H1 (cell line): ENCODE measurements at regions not wholly inside any gene's neighbourhood (a gene's known extent, or its start where the extent isn't known, plus 50 kb on each side); places are given as distances from the start of the nearest gene placed in this dataset.

Experiments used
- CTCF ChIA-PET: fragments of 300-600 bp; sonication (Branson Sonifier 250); formaldehyde crosslinking; loops from one replicate; lab custom pipeline; 2021; ENCODE audit not compliant: partially characterized antibody; lab: Charles Lee
- POLR2A ChIA-PET: fragments of 300-600 bp; sonication (Branson Sonifier 250); formaldehyde crosslinking; loops from one replicate; lab custom pipeline; 2021; ENCODE audit warnings: inconsistent platforms; ENCODE audit not compliant: partially characterized antibody; lab: Charles Lee
- DNase-seq, 2 experiments: peaks; one replicate each; pipeline versions ENCODE4 v3.0.0 to v3.0.0-alpha.2; 2010 to 2022; ENCODE audit warnings: low spot score in 2 of 2, low read depth in 1 of 2, mixed read lengths in 1 of 2
- FAIRE-seq: peaks from 2 replicates; lab custom pipeline; 2011; peaks lifted over from hg19 to GRCh38; lab: Jason Lieb, UNC
- H2AFZ ChIP-seq: 2 replicates; pipeline ENCODE4 v1.8.1; 2012; ENCODE audit warnings: low read length, inconsistent platforms
- H2AK5ac ChIP-seq: 2 replicates; pipeline ENCODE4 v1.6.1; 2013; ENCODE audit warnings: low read depth, low read length
- H2BK120ac ChIP-seq: replicated peaks from 2 replicates; pipeline ENCODE3; 2013; ENCODE audit warnings: low read depth, low read length, inconsistent platforms
- H2BK12ac ChIP-seq: 2 replicates; pipeline ENCODE4 v1.6.1; 2013; ENCODE audit warnings: low read depth, low read length
- H2BK15ac ChIP-seq: 2 replicates; pipeline ENCODE4 v1.6.1; 2013; ENCODE audit warnings: low read length
- H2BK20ac ChIP-seq: 2 replicates; pipeline ENCODE4 v1.6.1; 2013; ENCODE audit warnings: low read length
- H2BK5ac ChIP-seq: 2 replicates; pipeline ENCODE4 v1.6.1; 2013; ENCODE audit warnings: low read depth, low read length
- H3K14ac ChIP-seq: 2 replicates; pipeline ENCODE4 v1.6.1; 2013; ENCODE audit warnings: inconsistent platforms; ENCODE audit not compliant: insufficient read length
- H3K18ac ChIP-seq: 2 replicates; pipeline ENCODE4 v1.6.1; 2013; ENCODE audit warnings: low read length; ENCODE audit errors: extremely low read depth
- H3K23ac ChIP-seq: 2 replicates; pipeline ENCODE4 v1.6.1; 2013; ENCODE audit warnings: inconsistent platforms; ENCODE audit not compliant: insufficient read length
- H3K23me2 ChIP-seq: 2 replicates; pipeline ENCODE4 v1.6.1; 2013; ENCODE audit warnings: low read depth, low read length
- H3K27ac ChIP-seq: 2 replicates; pipeline ENCODE4 v1.6.1; 2011; ENCODE audit warnings: low read depth, low read length, inconsistent platforms
- H3K27me3 ChIP-seq, 4 experiments: replicated peaks in 1 of 4; 1 replicate in 1 of 4; 2 replicates in 3 of 4; pipeline versions ENCODE4 v1.6.1 to v1.8.1; 2011 to 2013; ENCODE audit warnings: low read length in 3 of 4, mild to moderate bottlenecking in 3 of 4, inconsistent platforms in 2 of 4, mixed read lengths in 2 of 4, moderate library complexity in 1 of 4; ENCODE audit not compliant: control insufficient read depth in 3 of 4, insufficient read depth in 3 of 4; ENCODE audit errors: extremely low read depth in 1 of 4
- H3K36me3 ChIP-seq, 4 experiments: 2 replicates each; pipeline versions ENCODE4 v1.6.1 to v1.8.1; 2011 to 2013; ENCODE audit warnings: mild to moderate bottlenecking in 4 of 4, low read length in 3 of 4, moderate library complexity in 2 of 4, control low read depth in 1 of 4, inconsistent platforms in 1 of 4; ENCODE audit not compliant: insufficient read depth in 4 of 4, control insufficient read depth in 2 of 4
- H3K4ac ChIP-seq: replicated peaks from 2 replicates; pipeline ENCODE3; 2013; ENCODE audit warnings: low read length, low read depth, mixed read lengths, inconsistent platforms; ENCODE audit not compliant: insufficient read length
- H3K4me1 ChIP-seq, 4 experiments: replicated peaks in 1 of 4; 1 replicate in 1 of 4; 2 replicates in 3 of 4; pipeline versions ENCODE4 v1.6.1 to v1.8.1; 2011 to 2013; ENCODE audit warnings: low read length in 3 of 4, inconsistent platforms in 2 of 4, mixed read lengths in 1 of 4; ENCODE audit not compliant: insufficient read depth in 4 of 4, control insufficient read depth in 3 of 4
- H3K4me2 ChIP-seq, 2 experiments: 2 replicates each; pipeline versions ENCODE4 v1.6.1 to v1.8.1; 2011 to 2013; ENCODE audit warnings: low read depth in 2 of 2, low read length in 2 of 2, control low read depth in 1 of 2, inconsistent platforms in 1 of 2, mild to moderate bottlenecking in 1 of 2; ENCODE audit not compliant: insufficient read depth in 1 of 2
- H3K4me3 ChIP-seq, 4 experiments: fragments of 200-600, 300-600 bp in 1 of 4; sonication (generic), shearing (Covaris generic), sonication (Bioruptor Twin) in 1 of 4; 2 replicates each; pipeline versions ENCODE4 v1.5.1 to v1.8.1; 2011 to 2016; ENCODE audit warnings: low read length in 4 of 4, low read depth in 3 of 4, control low read depth in 2 of 4, inconsistent platforms in 2 of 4, mild to moderate bottlenecking in 2 of 4, mixed read lengths in 1 of 4, moderate library complexity in 1 of 4; ENCODE audit not compliant: insufficient read depth in 2 of 4; ENCODE audit errors: extremely low read depth in 1 of 4
- H3K56ac ChIP-seq: replicated peaks from 2 replicates; pipeline ENCODE3; 2013; ENCODE audit warnings: low read depth, mild to moderate bottlenecking, mixed read lengths, low read length, inconsistent platforms; ENCODE audit not compliant: insufficient read length
- H3K79me1 ChIP-seq: 2 replicates; pipeline ENCODE4 v1.6.1; 2013; ENCODE audit warnings: low read depth, low read length, control low read depth
- H3K79me2 ChIP-seq, 2 experiments: 2 replicates each; pipeline versions ENCODE4 v1.6.1 to v1.8.1; 2012 to 2013; ENCODE audit warnings: low read length in 2 of 2, mild to moderate bottlenecking in 2 of 2, inconsistent platforms in 1 of 2; ENCODE audit not compliant: insufficient read depth in 2 of 2, control insufficient read depth in 1 of 2
- H3K9ac ChIP-seq, 4 experiments: replicated peaks in 1 of 4; 1 replicate in 1 of 4; 2 replicates in 3 of 4; pipeline versions ENCODE4 v1.6.1 to v1.8.1; 2011 to 2013; ENCODE audit warnings: low read depth in 3 of 4, low read length in 3 of 4, control low read depth in 2 of 4, mild to moderate bottlenecking in 2 of 4, moderate library complexity in 2 of 4, inconsistent platforms in 1 of 4; ENCODE audit errors: extremely low read depth in 1 of 4
- H3K9me3 ChIP-seq, 2 experiments: 2 replicates each; pipeline versions ENCODE4 v1.6.1 to v1.8.1; 2012 to 2013; ENCODE audit warnings: mild to moderate bottlenecking in 2 of 2, moderate library complexity in 2 of 2, control low read depth in 1 of 2, inconsistent platforms in 1 of 2, low read depth in 1 of 2, low read length in 1 of 2, mixed read lengths in 1 of 2; ENCODE audit not compliant: insufficient read depth in 2 of 2
- H4K20me1 ChIP-seq, 2 experiments: replicated peaks in 1 of 2; 2 replicates each; pipeline versions ENCODE3 to v1.8.1; 2011 to 2013; ENCODE audit warnings: inconsistent platforms in 2 of 2, low read length in 2 of 2, mild to moderate bottlenecking in 1 of 2; ENCODE audit not compliant: insufficient read depth in 2 of 2, control insufficient read depth in 1 of 2
- H4K5ac ChIP-seq: 2 replicates; pipeline ENCODE4 v1.6.1; 2013; ENCODE audit warnings: low read length, low read depth, mixed read lengths, inconsistent platforms; ENCODE audit not compliant: insufficient read length
- H4K8ac ChIP-seq: 2 replicates; pipeline ENCODE4 v1.8.0; 2013; ENCODE audit warnings: mild to moderate bottlenecking, moderate library complexity, low read length, inconsistent platforms; ENCODE audit not compliant: insufficient read depth; ENCODE audit errors: extremely low read depth
- H4K91ac ChIP-seq: replicated peaks from 2 replicates; pipeline ENCODE3; 2013; ENCODE audit warnings: low read length, mixed read lengths, inconsistent platforms; ENCODE audit not compliant: insufficient read length
- BRCA1 ChIP-seq: IDR thresholded peaks from 2 replicates; pipeline ENCODE4 v1.6.1; 2012; ENCODE audit warnings: low read depth, low read length, improper control_type of control experiment
- HDAC2 ChIP-seq, 2 experiments: fragments of 300-600 bp in 1 of 2; sonication (generic) in 1 of 2; IDR thresholded peaks; 2 replicates each; pipeline ENCODE4 v1.6.1; 2011 to 2012; ENCODE audit warnings: low read depth in 2 of 2, low read length in 2 of 2, mild to moderate bottlenecking in 2 of 2, moderate library complexity in 2 of 2, borderline replicate concordance in 1 of 2, inconsistent platforms in 1 of 2
- JUN ChIP-seq: IDR thresholded peaks from 2 replicates; pipeline ENCODE4 v1.6.1; 2011; ENCODE audit warnings: low read depth, mild to moderate bottlenecking, improper control_type of control experiment, low read length
- POU5F1 ChIP-seq: IDR thresholded peaks from 2 replicates; pipeline ENCODE4 v1.6.1; 2011; ENCODE audit warnings: low read depth, mild to moderate bottlenecking, low read length, moderate library complexity
- RNF2 ChIP-seq: fragments of 200-900, 300-1000 bp; sonication (generic); IDR thresholded peaks from 2 replicates; pipeline ENCODE4 v1.7.1; 2016; ENCODE audit warnings: borderline replicate concordance, low read depth, mild to moderate bottlenecking, antibody characterized with exemption, low read length; ENCODE audit not compliant: poor library complexity, severe bottlenecking; ENCODE audit errors: missing control alignments
- SIN3A ChIP-seq, 2 experiments: IDR thresholded peaks in 1 of 2; conservative IDR thresholded peaks in 1 of 2; 2 replicates each; pipeline ENCODE4 v1.6.1; 2011 to 2012; ENCODE audit warnings: low read length in 2 of 2, improper control_type of control experiment in 1 of 2, low read depth in 1 of 2, mild to moderate bottlenecking in 1 of 2
- WGBS, 2 experiments: shearing (Covaris generic) in 1 of 2; methylation state at CpG; one replicate each; pipeline versions ENCODE4 v1.1.6 to v1.1.7; 2013 to 2015; ENCODE audit warnings: low lambda C conversion rate in 2 of 2, mixed read lengths in 2 of 2, inconsistent platforms in 1 of 2, low coverage in 1 of 2, missing lambda C conversion rate in 1 of 2; ENCODE audit not compliant: insufficient replicate concordance in 2 of 2, insufficient coverage in 1 of 2, insufficient read length in 1 of 2; ENCODE audit errors: extremely low coverage in 1 of 2, missing lambda C conversion rate in 1 of 2; 5-methylcytosine and 5-hydroxymethylcytosine counted together
- TF ChIP-seq, protein P1 (sequence below), 3 experiments: IDR thresholded peaks; 1 replicate in 2 of 3; 2 replicates in 1 of 3; pipeline versions ENCODE4 v1.5.1 to v1.6.1; 2011; ENCODE audit warnings: low read length in 3 of 3, mild to moderate bottlenecking in 3 of 3, inconsistent platforms in 2 of 3, low read depth in 1 of 3, moderate library complexity in 1 of 3; ENCODE audit not compliant: insufficient read depth in 1 of 3; ENCODE audit errors: control extremely low read depth in 1 of 3

DNA sequence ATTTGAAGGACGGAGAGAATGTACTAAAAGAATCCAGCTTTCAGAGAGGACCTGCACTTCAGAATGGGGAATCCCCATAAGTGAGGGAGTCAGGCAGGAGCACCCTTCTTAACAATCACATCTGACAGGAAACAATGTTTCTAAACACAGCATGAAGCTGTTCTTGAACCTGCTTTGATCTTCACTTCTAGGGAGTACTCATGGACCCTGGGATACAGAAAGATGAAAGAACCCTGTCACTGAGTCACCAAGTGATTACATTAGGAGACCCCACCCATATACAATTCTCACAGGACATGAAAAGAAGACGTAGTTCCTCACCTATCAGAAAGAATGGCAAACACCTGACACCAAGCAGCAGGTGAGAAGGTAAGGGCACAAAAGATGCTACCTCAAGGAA, 296.9 kb upstream of the ZC3H12C start:
- no peak for FAIRE-seq
- TF ChIP-seq RNF2 (no peak), POU5F1 (no peak), HDAC2 (IDR thresholded peaks at IDR 0.05; ENCODE audit: borderline replicate concordance in 1 of 2, low read depth in 2 of 2, low read length in 2 of 2) (no peak), JUN (no peak), SIN3A (conservative IDR thresholded peaks at IDR 0.05 in 1 of 2, IDR thresholded peaks at IDR 0.05 in 1 of 2; ENCODE audit: low read depth in 1 of 2, low read length in 2 of 2) (no peak), BRCA1 (no peak)
- TF ChIP-seq, protein P1, sequence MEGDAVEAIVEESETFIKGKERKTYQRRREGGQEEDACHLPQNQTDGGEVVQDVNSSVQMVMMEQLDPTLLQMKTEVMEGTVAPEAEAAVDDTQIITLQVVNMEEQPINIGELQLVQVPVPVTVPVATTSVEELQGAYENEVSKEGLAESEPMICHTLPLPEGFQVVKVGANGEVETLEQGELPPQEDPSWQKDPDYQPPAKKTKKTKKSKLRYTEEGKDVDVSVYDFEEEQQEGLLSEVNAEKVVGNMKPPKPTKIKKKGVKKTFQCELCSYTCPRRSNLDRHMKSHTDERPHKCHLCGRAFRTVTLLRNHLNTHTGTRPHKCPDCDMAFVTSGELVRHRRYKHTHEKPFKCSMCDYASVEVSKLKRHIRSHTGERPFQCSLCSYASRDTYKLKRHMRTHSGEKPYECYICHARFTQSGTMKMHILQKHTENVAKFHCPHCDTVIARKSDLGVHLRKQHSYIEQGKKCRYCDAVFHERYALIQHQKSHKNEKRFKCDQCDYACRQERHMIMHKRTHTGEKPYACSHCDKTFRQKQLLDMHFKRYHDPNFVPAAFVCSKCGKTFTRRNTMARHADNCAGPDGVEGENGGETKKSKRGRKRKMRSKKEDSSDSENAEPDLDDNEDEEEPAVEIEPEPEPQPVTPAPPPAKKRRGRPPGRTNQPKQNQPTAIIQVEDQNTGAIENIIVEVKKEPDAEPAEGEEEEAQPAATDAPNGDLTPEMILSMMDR (IDR thresholded peaks at IDR 0.05; ENCODE audit: control extremely low read depth in 1 of 3, insufficient read depth in 1 of 3, low read depth in 1 of 3, low read length in 3 of 3): no peak
- TF ChIP-seq, all 59 proteins: peak for 0
- CTCF ChIA-PET: no interaction called here
- DNase-seq: no peak
- Histone ChIP-seq H4K91ac (no peak overlapping the region), H4K20me1 (no peaks in the 10 kb centered on the region), H3K27ac (no peak overlapping the region), H2BK5ac (no peak overlapping the region), H2BK12ac (no peak overlapping the region), H2BK20ac (no peak overlapping the region), H3K79me1 (no peaks in the 10 kb centered on the region), H3K56ac (no peak overlapping the region), H3K23ac (no peak overlapping the region), H3K4me2 (no peak overlapping the region), H3K4me1 (no peaks in the 10 kb centered on the region), H2BK120ac (no peak overlapping the region), H3K9ac (no peak overlapping the region), H2AK5ac (no peak overlapping the region), H3K23me2 (no peaks in the 10 kb centered on the region), H3K27me3 (no peaks in the 10 kb centered on the region), H3K18ac (no peak overlapping the region), H2BK15ac (no peak overlapping the region), H3K9me3 (no peaks in the 10 kb centered on the region), H2AFZ (no peak overlapping the region), H3K79me2 (no peaks in the 10 kb centered on the region), H3K14ac (no peak overlapping the region), H4K5ac (no peak overlapping the region), H3K4me3 (no peak overlapping the region), H4K8ac (no peak overlapping the region), H3K4ac (no peak overlapping the region), H3K36me3 (no peaks in the 10 kb centered on the region)
- POLR2A ChIA-PET: no interaction called here
- WGBS, 2 experiments: 50% methylated on average over 2 of the region's 2 CpGs; no CpG with 5 or more reads in 1 of the 2 experiments
